Vagina (tissue), 2 donors: ENCODE measurements at regions not wholly inside any gene's neighbourhood (a gene's known extent, or its start where the extent isn't known, plus 50 kb on each side); places are given as distances from the start of the nearest gene placed in this dataset.

Experiments
- POLR2A ChIP-seq, 2 donors: fragments of 450-650 bp; IDR thresholded peaks; one replicate each; pipeline ENCODE4 v1.6.1; 2017; ENCODE audit warnings: antibody characterized with exemption in 2 of 2, mild to moderate bottlenecking in 2 of 2, moderate library complexity in 2 of 2
- POLR2AphosphoS5 ChIP-seq, 2 donors: sonication (generic); formaldehyde crosslinking; IDR thresholded peaks; one replicate each; pipeline ENCODE4 v1.9.0; 2017; ENCODE audit warnings: antibody characterized with exemption in 2 of 2, mild to moderate bottlenecking in 2 of 2, low read depth in 1 of 2; ENCODE audit not compliant: insufficient read depth in 1 of 2
- TF ChIP-seq, protein P1 (sequence below), 3 experiments: fragments of 450-650 bp in 2 of 3; fragments of 200-600 bp in 1 of 3; sonication (generic) in 1 of 3; IDR thresholded peaks; one replicate each; pipeline ENCODE4 v1.5.1; 2017 to 2019; ENCODE audit warnings: antibody characterized with exemption in 3 of 3, mild to moderate bottlenecking in 2 of 3, moderate library complexity in 2 of 3

DNA sequence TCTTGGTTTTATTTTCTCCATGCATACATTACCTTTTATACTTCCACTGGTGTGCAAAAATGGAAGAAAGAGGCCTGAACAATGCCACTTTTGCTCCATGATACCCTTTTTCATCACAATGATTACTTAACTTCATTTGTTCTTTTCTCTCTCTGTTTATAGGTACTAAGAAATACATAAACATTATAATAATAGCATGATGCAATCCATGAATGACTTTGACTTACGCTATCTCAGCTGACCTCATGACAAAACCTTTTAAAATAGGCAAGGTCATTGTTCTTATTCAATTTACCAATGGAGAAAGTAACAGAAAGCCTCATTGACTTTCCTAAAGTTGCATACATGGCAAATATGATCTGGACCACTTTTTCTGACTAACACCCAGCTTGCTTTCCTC, 105.1 kb upstream of the ZEB1 start:
- TF ChIP-seq, protein P1, sequence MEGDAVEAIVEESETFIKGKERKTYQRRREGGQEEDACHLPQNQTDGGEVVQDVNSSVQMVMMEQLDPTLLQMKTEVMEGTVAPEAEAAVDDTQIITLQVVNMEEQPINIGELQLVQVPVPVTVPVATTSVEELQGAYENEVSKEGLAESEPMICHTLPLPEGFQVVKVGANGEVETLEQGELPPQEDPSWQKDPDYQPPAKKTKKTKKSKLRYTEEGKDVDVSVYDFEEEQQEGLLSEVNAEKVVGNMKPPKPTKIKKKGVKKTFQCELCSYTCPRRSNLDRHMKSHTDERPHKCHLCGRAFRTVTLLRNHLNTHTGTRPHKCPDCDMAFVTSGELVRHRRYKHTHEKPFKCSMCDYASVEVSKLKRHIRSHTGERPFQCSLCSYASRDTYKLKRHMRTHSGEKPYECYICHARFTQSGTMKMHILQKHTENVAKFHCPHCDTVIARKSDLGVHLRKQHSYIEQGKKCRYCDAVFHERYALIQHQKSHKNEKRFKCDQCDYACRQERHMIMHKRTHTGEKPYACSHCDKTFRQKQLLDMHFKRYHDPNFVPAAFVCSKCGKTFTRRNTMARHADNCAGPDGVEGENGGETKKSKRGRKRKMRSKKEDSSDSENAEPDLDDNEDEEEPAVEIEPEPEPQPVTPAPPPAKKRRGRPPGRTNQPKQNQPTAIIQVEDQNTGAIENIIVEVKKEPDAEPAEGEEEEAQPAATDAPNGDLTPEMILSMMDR (IDR thresholded peaks at IDR 0.05), result no peak
- TF ChIP-seq POLR2A (IDR thresholded peaks at IDR 0.05), result no peak
- no peak for TF ChIP-seq POLR2AphosphoS5 (IDR thresholded peaks at IDR 0.05; ENCODE audit: insufficient read depth in 1 of 2, low read depth in 1 of 2)
